Activated CD4-positive, alpha-beta T cell treated with anti-CD3 and anti-CD28 coated beads for 36 hours (primary cell): ENCODE measurements at regions not wholly inside any gene's neighbourhood (a gene's known extent, or its start where the extent isn't known, plus 50 kb on each side); places are given as distances from the start of the nearest gene placed in this dataset.

Experiments used
- ATAC-seq: fragments of 200-7000 bp; cut with Tn5 transposase; one replicate; pipeline ENCODE4 v1.10.0; 2021; ENCODE audit warnings: mild to moderate bottlenecking, moderate library complexity
- CTCF ChIA-PET: fragments of 350-600 bp; sonication (Branson Sonifier 250); formaldehyde crosslinking; loops from one replicate; lab custom pipeline; 2021; ENCODE audit warnings: antibody characterized with exemption; lab: Charles Lee
- POLR2A ChIA-PET: fragments of 350-600 bp; sonication (Branson Sonifier 250); formaldehyde crosslinking; loops from one replicate; lab custom pipeline; 2021; ENCODE audit warnings: antibody characterized with exemption, inconsistent platforms; lab: Charles Lee
- DNase-seq: peaks from one replicate; pipeline ENCODE4 v3.0.0-alpha.2; 2020
- H3K27ac Mint-ChIP-seq: one replicate; pipeline ENCODE4 v1.8.0; 2021; ENCODE audit warnings: mixed read lengths
- H3K27me3 Mint-ChIP-seq: one replicate; pipeline ENCODE4 v1.8.0; 2021; ENCODE audit warnings: mixed read lengths
- H3K36me3 Mint-ChIP-seq: one replicate; pipeline ENCODE4 v1.8.0; 2021; ENCODE audit warnings: low read depth, mixed read lengths
- H3K4me1 Mint-ChIP-seq: one replicate; pipeline ENCODE4 v1.8.0; 2021; ENCODE audit warnings: mixed read lengths
- H3K4me3 Mint-ChIP-seq: one replicate; pipeline ENCODE4 v1.8.0; 2021; ENCODE audit warnings: mild to moderate bottlenecking, moderate library complexity, mixed read lengths
- H3K9me3 Mint-ChIP-seq: one replicate; pipeline ENCODE4 v1.8.0; 2021; ENCODE audit warnings: low read depth, mixed read lengths
- intact Hi-C, 2 experiments: fragments of 100-400 bp; cut with DNase I in 1 of 2; cut with micrococcal nuclease in 1 of 2; formaldehyde crosslinking; loops; one replicate each; pipeline versions ENCODE4 v1.14.2 to v1.15.1; 2022 to 2024; cut with DNase I, micrococcal nuclease

- Mint-ChIP-seq H3K27ac (no peak overlapping the region), H3K9me3 (peaks cover 10% of the 10 kb centered on the region), H3K4me1 (peaks cover 24% of the 10 kb centered on the region), H3K4me3 (no peak overlapping the region), H3K36me3 (no peaks in the 10 kb centered on the region), H3K27me3 (no peaks in the 10 kb centered on the region)
- intact Hi-C loops: no loop called here
- ChIA-PET CTCF (interaction anchor here (0.6 to 1.7 kb wide), 2 partner anchors 10 to 401 kb away, joined by 3 to 4 read pairs; no protein-coding TSS in a partner anchor), POLR2A (no interaction called here)
- DNase-seq (no peak), ATAC-seq (no peak)
Observed at GRCh38 chr9:7937761-7938491, 138.3 kb upstream of the DMAC1 start.

DNA sequence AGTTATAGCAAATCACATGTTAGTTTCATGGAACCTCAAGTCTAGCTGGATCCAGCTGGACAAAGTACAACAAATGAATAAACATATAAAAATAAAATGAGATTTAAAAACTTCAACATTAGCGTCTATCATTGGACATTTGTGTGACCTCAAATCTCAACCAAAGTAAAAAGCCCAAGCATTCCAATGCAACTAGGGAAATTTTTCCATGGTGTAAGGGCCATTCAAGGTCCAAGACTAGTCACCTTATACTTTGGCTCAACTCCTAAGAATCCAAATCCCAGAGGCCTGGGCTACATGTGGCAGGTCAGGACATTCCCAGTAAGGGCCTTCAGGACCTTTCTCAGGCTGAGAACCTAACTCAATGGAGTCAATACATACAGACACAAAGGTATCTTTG lies 137.4 kb upstream of the DMAC1 start:
- Mint-ChIP-seq H3K36me3 (no peaks in the 10 kb centered on the region), H3K27ac (no peak overlapping the region), H3K4me3 (no peak overlapping the region), H3K9me3 (peaks cover 10% of the 10 kb centered on the region), H3K27me3 (no peaks in the 10 kb centered on the region), H3K4me1 (peaks cover 24% of the 10 kb centered on the region)
- ATAC-seq (no peak), DNase-seq (no peak)
- CTCF ChIA-PET: no interaction called here
- POLR2A ChIA-PET: no interaction called here
- intact Hi-C loops: no loop called here

DNA sequence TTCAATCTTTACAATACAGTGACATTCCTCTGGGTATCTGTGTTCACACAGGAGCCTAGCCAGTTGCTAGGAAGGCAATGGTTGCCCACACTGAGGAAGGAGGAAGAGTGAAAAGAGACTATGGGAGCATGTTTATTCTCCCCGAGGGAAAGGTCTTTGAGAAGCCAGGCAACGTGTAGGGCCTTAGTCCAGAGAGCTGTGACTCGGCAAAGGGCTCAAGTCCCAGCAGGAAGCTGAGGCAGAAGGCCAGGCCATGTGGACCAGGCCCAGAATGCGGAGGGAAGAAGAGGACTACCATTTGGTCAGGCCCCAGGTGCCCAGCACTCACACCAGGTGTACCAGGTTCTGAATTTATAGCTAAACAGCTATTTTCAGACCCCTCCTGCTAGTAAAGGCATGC lies 136.6 kb upstream of the DMAC1 start:
- intact Hi-C loops: no loop called here
- ChIA-PET CTCF (no interaction called here), POLR2A (no interaction called here)
- ATAC-seq (no peak), DNase-seq (no peak)
- Mint-ChIP-seq H3K4me1 (peaks cover 24% of the 10 kb centered on the region), H3K27me3 (no peaks in the 10 kb centered on the region), H3K36me3 (no peaks in the 10 kb centered on the region), H3K9me3 (peaks cover 10% of the 10 kb centered on the region), H3K4me3 (no peak overlapping the region), H3K27ac (peak overlapping the region; percentile 90)

GRCh38 chr9:7935681-7936080 lies 136.1 kb upstream of the DMAC1 start:
- H3K27ac Mint-ChIP-seq: peak overlapping the region; percentile 90
- ChIA-PET POLR2A (no interaction called here), CTCF (interaction anchor here (0.6 kb wide), 1 partner anchor 75 kb away, joined by 3 read pairs; no protein-coding TSS in a partner anchor)
- no peak overlapping the region for H3K4me3 Mint-ChIP-seq
- ATAC-seq (peak; percentile 83), DNase-seq (no peak)
- H3K9me3 Mint-ChIP-seq: peaks cover 8% of the 10 kb centered on the region
- peaks cover 27% of the 10 kb centered on the region for H3K4me1 Mint-ChIP-seq
- H3K27me3 Mint-ChIP-seq: no peaks in the 10 kb centered on the region
- intact Hi-C loops: loop anchor here (1.0 to 2.0 kb wide), 3 partner anchors 41 to 137 kb away; partner anchors contain the start of gene DMAC1 (in 1 of the 2)
- no peaks in the 10 kb centered on the region for H3K36me3 Mint-ChIP-seq

DNA sequence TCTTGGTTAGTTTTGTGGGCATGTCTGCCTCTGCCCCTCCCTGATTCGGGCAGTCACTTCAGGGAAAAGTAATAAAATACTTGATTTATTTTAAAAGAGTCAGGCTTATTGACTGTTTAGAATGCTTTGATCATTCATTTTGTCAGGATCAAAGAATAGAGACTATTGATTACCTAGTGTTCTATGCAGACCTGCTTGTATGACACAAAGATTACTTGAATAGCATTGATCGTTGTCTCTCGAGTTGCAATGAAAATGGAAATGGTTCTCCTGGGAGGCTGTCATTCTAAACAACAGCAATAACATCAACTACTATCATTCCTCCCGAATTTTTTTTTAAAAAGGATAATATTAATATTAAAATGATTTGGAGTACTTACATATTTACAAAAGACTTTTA lies 133.2 kb upstream of the DMAC1 start:
- Mint-ChIP-seq H3K4me1 (peaks cover 26% of the 10 kb centered on the region), H3K4me3 (no peak overlapping the region), H3K27ac (no peak overlapping the region), H3K9me3 (no peaks in the 10 kb centered on the region), H3K27me3 (no peaks in the 10 kb centered on the region), H3K36me3 (no peaks in the 10 kb centered on the region)
- ChIA-PET POLR2A (no interaction called here), CTCF (no interaction called here)
- intact Hi-C loops: no loop called here
- ATAC-seq (no peak), DNase-seq (no peak)

DNA sequence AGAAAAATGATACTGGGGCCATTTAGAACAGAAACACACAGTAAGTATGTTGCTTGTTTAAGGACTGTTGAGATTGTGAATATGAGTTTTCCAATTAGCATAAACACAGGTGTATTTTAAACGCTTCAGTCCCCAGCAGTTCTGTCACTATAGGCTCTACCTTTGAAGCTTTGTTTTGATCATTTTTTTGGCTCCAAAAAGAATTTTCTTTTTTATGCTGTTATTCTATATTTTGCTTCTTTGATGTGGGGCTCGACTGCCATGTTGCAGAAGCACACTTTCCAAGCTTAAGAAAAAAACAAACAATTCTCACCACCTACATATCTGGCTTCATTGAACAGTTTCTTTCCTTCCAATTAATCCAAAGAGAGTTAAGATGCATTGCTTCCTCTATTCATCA lies 131.0 kb upstream of the DMAC1 start:
- no peaks in the 10 kb centered on the region for H3K36me3 Mint-ChIP-seq
- H3K4me1 Mint-ChIP-seq: peaks cover 8% of the 10 kb centered on the region
- H3K27ac Mint-ChIP-seq: no peak overlapping the region
- DNase-seq (no peak), ATAC-seq (no peak)
- H3K4me3 Mint-ChIP-seq: no peak overlapping the region
- H3K9me3 Mint-ChIP-seq: no peaks in the 10 kb centered on the region
- H3K27me3 Mint-ChIP-seq: no peaks in the 10 kb centered on the region
- CTCF ChIA-PET: no interaction called here
- POLR2A ChIA-PET: no interaction called here
- intact Hi-C loops: no loop called here

DNA sequence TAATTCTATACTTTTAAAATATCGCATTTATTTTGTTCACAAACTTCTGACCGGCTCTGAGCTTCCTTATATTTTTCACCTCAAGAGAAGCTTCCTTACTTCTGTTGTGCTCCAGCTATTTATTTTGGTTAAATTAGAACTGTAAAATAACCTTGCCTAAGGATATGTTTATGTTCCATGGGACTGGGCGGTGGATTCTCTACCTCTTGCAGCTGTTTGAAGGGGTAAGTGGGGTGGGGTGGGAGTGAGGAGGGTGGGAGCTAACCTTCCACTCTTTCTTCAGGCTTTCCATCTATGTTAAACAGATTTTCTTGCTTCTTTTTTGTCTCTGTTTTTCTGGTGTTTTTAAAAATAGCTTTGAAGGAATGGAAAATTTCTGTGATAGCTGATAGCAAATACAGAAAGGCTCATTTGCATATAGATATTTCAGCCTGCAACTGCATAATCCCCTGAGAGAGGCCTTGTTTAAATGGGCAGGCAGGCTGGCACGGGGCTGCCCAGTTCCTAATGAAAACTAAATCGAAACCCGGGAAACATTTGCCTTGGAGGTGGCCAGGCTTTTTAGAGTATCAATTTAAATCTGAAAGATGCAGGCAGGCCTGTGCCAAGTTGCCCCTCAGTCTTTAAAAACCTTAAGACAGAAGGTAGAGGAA lies 122.1 kb upstream of the DMAC1 start:
- DNase-seq (no peak), ATAC-seq (no peak)
- no peak overlapping the region for H3K27ac Mint-ChIP-seq
- no peaks in the 10 kb centered on the region for H3K4me1 Mint-ChIP-seq
- H3K36me3 Mint-ChIP-seq: no peaks in the 10 kb centered on the region
- ChIA-PET POLR2A (no interaction called here), CTCF (interaction anchor here (0.6 kb wide), 2 partner anchors 33 to 1724 kb away, joined by 3 to 4 read pairs; no protein-coding TSS in a partner anchor)
- no peaks in the 10 kb centered on the region for H3K9me3 Mint-ChIP-seq
- H3K4me3 Mint-ChIP-seq: no peak overlapping the region
- no peaks in the 10 kb centered on the region for H3K27me3 Mint-ChIP-seq
- intact Hi-C loops: no loop called here

DNA sequence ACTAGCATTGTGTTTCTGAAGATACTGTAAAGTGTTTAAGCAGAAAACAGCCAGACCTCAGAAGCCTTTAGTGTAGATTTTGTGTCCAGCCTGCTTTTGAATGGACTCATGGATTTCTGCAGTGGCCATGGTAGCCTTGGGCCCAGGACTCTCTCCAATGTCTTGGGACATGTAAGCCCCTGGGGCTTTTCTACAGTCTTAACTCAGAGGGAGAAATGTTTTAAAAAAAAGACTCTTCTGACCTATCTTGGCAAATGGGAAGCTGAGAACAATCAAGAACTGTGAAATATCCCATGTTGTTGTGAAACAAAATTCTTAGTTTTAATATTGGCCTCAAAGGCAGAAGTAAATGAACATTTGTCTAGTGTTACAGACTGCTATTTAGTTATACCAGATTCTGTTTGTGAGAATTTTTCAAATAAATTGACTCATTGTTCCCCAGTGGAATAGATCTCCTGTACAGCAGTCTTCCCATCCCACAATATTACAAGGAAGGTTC lies 112.5 kb upstream of the DMAC1 start:
- CTCF ChIA-PET: no interaction called here
- H3K27ac Mint-ChIP-seq: no peak overlapping the region
- ATAC-seq: no peak
- intact Hi-C loops: no loop called here
- POLR2A ChIA-PET: no interaction called here
- no peak overlapping the region for H3K4me3 Mint-ChIP-seq
- no peaks in the 10 kb centered on the region for H3K36me3 Mint-ChIP-seq
- H3K4me1 Mint-ChIP-seq: peaks cover 12% of the 10 kb centered on the region
- DNase-seq: no peak
- no peaks in the 10 kb centered on the region for H3K27me3 Mint-ChIP-seq
- no peaks in the 10 kb centered on the region for H3K9me3 Mint-ChIP-seq

DNA sequence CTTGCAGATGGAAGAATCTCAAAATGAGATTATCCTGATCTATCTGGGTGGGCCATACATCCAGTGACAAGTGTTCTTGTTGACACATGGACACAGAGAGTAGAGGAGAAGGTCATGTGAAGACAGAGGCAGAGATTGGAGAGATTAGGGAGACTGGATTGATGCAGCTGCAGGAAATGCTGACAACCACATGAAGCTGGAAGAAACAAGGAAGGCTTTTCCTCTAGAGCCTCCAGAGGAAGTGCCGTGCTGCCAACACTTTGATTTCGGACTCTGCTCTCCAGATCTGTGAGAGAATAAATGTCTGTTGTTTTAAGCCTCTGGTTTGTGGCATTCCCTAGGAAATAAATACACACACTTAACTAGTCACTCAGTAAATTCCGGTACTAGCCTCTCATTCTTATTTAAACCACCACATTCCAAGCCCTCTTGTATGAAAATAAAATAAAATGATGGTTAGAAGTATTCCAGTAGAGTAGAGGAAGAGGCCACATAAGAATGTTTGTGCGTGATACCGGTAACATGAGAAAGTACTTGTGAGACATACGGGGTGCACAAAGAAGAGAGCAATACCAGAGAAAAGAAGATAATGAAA lies 110.9 kb upstream of the DMAC1 start:
- Mint-ChIP-seq H3K36me3 (no peaks in the 10 kb centered on the region), H3K4me3 (no peak overlapping the region), H3K9me3 (no peaks in the 10 kb centered on the region), H3K4me1 (peaks cover 15% of the 10 kb centered on the region), H3K27me3 (no peaks in the 10 kb centered on the region), H3K27ac (no peak overlapping the region)
- ChIA-PET CTCF (interaction anchor here (0.6 kb wide), 1 partner anchor 951 kb away, joined by 4 read pairs; no protein-coding TSS in a partner anchor), POLR2A (no interaction called here)
- intact Hi-C loops: no loop called here
- no peak for ATAC-seq
- DNase-seq: no peak

- Mint-ChIP-seq H3K9me3 (no peaks in the 10 kb centered on the region), H3K36me3 (no peaks in the 10 kb centered on the region), H3K27me3 (no peaks in the 10 kb centered on the region), H3K4me1 (peaks cover 15% of the 10 kb centered on the region), H3K27ac (no peak overlapping the region), H3K4me3 (no peak overlapping the region)
- intact Hi-C loops: no loop called here
- ATAC-seq (no peak), DNase-seq (no peak)
- POLR2A ChIA-PET: no interaction called here
- CTCF ChIA-PET: interaction anchor here (0.6 kb wide), 1 partner anchor 952 kb away, joined by 4 read pairs; no protein-coding TSS in a partner anchor
Observed at GRCh38 chr9:7909537-7909936, 110.0 kb upstream of the DMAC1 start.

- no peak overlapping the region for H3K27ac Mint-ChIP-seq
- no peak for DNase-seq
- H3K27me3 Mint-ChIP-seq: no peaks in the 10 kb centered on the region
- peaks cover 15% of the 10 kb centered on the region for H3K4me1 Mint-ChIP-seq
- POLR2A ChIA-PET: no interaction called here
- intact Hi-C loops: no loop called here
- H3K9me3 Mint-ChIP-seq: no peaks in the 10 kb centered on the region
- CTCF ChIA-PET: no interaction called here
- H3K4me3 Mint-ChIP-seq: no peak overlapping the region
- H3K36me3 Mint-ChIP-seq: no peaks in the 10 kb centered on the region
- ATAC-seq: no peak
Observed at GRCh38 chr9:7907551-7908337, 108.2 kb upstream of the DMAC1 start.
